Retinal pigment epithelial cell (primary cell): ENCODE measurements at regions not wholly inside any gene's neighbourhood (a gene's known extent, or its start where the extent isn't known, plus 50 kb on each side); places are given as distances from the start of the nearest gene placed in this dataset.

ENCODE experiments used
- DNase-seq: peaks from one replicate; pipeline ENCODE4 v3.0.0-alpha.2; 2010; ENCODE audit warnings: low read depth
- H3K4me3 ChIP-seq: 2 replicates; pipeline ENCODE4 v1.5.1; 2011; ENCODE audit warnings: mild to moderate bottlenecking, low read length, control low read depth, moderate library complexity
- TF ChIP-seq, protein P1 (sequence below): conservative IDR thresholded peaks from 2 replicates; pipeline ENCODE4 v1.5.1; 2011; ENCODE audit warnings: low read depth, low read length, control low read depth, inconsistent platforms

DNA sequence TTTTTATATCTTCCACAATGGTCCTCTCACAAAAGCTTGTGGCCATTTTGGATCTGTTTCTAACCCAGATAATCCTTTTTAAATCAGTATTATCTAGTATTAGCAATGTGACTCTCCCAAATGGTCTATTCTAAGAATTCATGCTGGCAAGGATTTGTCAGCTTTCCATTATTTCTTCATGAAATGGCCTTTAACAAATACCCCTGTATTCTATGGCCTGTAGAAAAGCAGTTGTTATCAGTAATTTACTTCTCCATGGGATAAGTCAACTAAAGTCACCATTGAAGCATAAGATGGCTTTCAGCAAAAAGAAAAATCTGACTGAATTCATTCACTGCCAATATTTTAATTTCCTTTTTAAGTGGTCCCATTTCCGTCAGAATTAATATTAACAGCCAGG, 346.4 kb upstream of the FAM174A start:
- H3K4me3 ChIP-seq = no peak overlapping the region
- TF ChIP-seq, protein P1, sequence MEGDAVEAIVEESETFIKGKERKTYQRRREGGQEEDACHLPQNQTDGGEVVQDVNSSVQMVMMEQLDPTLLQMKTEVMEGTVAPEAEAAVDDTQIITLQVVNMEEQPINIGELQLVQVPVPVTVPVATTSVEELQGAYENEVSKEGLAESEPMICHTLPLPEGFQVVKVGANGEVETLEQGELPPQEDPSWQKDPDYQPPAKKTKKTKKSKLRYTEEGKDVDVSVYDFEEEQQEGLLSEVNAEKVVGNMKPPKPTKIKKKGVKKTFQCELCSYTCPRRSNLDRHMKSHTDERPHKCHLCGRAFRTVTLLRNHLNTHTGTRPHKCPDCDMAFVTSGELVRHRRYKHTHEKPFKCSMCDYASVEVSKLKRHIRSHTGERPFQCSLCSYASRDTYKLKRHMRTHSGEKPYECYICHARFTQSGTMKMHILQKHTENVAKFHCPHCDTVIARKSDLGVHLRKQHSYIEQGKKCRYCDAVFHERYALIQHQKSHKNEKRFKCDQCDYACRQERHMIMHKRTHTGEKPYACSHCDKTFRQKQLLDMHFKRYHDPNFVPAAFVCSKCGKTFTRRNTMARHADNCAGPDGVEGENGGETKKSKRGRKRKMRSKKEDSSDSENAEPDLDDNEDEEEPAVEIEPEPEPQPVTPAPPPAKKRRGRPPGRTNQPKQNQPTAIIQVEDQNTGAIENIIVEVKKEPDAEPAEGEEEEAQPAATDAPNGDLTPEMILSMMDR = no peak
- DNase-seq = no peak

DNA sequence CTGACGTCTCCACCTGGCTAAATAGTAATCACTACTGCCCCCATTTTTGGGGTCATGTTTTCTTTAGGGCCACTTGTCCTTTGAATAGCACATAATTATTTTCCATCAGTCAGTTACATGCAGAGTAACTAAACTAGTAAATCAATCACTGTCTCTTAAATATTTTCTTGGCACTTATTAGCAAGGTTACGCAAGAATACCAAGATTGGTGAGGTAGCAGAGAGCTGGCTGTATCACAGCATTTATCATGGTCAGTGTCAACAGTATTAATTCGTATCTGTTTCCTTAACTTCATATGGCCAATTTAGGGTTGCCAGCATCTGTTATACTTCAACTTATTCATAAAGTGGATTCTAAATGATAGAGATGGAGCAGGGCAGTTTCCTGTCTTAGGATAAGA, 346.8 kb upstream of the FAM174A start:
- H3K4me3 ChIP-seq = no peak overlapping the region
- TF ChIP-seq, protein P1 = no peak
- no peak for DNase-seq

DNA sequence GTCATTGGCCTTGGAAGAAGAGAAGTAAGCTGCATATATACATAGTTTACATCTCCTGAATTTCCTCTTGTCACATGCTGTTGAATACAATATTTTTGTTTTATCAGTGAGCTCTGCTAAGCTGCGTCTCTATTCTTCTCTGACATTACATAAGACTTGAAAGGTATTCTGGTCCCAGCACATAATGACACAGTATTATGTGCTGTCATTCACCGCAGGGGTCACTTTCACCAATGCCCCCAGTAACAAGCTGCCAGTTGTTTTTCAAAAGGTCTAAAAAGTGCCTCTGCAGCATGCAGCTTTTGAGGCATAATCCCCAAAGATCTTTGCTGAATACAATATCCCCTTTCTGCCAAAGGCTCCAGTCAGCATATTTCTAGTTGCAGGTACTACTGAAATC, 349.0 kb upstream of the FAM174A start:
- no peak overlapping the region for H3K4me3 ChIP-seq
- TF ChIP-seq, protein P1 = no peak
- peak; percentile 17 for DNase-seq

DNA sequence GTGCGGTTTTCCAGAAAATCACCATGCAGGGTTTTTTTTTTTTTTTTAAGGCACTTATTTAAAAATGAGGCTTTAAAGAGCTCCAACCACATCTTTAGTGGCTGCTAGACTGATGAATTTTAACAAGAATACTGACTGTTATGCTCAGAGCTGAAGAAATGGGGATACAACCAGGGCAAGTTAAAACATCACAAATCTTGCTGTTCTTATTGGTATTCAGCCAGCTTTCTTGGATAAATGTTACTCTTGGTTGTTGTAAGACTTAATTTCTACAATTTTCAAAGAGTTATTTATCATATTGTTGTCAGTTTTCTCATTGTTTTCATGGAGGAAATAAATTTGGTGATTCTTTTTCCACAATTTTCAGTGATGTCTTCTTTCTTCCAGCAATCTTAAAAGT, 352.8 kb upstream of the FAM174A start:
- TF ChIP-seq, protein P1 = no peak
- no peak overlapping the region for H3K4me3 ChIP-seq
- no peak for DNase-seq

DNA sequence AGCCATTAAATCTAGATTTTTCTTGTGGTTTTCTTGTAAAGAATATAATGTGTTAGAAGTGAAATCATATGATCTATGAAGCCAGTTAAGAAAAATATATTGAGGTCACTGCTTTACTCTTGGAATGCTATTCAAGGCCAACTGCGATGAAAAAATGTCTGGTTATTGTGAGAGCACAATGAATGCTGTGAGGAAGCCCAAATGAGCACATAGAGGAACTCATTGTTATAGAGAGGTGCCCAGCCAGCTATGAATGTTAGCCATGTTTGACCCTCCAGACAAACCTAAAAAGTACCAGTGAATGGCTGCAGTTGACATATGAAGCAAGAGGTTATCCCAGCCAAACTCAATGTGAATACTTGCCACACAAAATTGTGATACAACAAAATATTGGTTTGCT, 359.8 kb upstream of the FAM174A start:
- DNase-seq = no peak
- TF ChIP-seq, protein P1 = no peak
- H3K4me3 ChIP-seq = no peak overlapping the region

DNA sequence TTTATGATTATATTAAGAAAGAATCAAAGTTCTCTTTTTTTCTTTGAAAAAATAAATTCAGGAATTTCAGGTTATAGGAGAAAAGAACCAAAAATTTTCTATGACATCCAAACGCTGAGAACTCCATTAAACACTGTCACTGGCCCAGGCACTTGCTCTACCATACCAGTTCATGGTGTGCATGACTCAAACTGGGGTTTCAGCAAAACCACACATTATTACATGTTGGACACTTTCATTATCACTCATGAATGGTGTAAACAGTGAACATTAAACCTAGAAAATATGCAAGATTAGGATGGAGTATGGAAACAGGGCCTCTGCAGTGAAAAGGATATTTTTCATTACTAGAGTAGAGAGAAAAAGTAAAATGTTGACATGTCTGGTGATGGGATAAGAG, 369.9 kb upstream of the FAM174A start:
- TF ChIP-seq, protein P1 = no peak
- DNase-seq = no peak
- no peak overlapping the region for H3K4me3 ChIP-seq

DNA sequence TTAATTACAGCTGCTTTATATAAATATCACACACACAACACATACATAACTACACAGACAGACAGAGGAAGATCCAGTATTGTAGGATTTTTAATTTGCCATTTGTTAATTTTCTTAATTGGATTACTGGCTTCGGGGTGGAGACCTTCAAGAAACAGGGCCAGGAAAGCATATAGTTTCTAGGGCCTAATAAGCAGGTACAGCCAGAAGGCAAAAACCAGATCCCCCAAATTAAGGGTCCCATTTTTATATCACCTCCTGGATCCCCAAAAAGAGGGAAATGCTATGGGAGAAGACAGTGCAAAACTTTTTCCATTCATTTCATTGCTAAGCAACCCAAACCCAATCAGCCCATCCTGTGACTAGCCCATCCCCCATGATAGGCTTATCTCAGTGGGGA, 373.3 kb upstream of the FAM174A start:
- DNase-seq = no peak
- TF ChIP-seq, protein P1 = no peak
- no peak overlapping the region for H3K4me3 ChIP-seq
